ENCODE measurements at regions not wholly inside any gene's neighbourhood (a gene's known extent, or its start where the extent isn't known, plus 50 kb on each side); places are given as distances from the start of the nearest gene placed in this dataset.

GRCh38 chr12:105930557-105931503 lies 207.9 kb downstream of the NUAK1 start:
- POLR2A ChIA-PET: no interaction called here
- CTCF ChIA-PET: no interaction called here
- Mint-ChIP-seq H3K9me3 (peaks cover 0 to 17% (median 3%) of the 10 kb centered on the region in 11 donors), H3K27ac (no peak overlapping the region), H3K4me3 (no peak overlapping the region), H3K27me3 (peaks cover 0 to 32% (median 15%) of the 10 kb centered on the region in 5 donors), H3K36me3 (no peaks in the 10 kb centered on the region), H3K4me1 (no peaks in the 10 kb centered on the region)
- DNase-seq (no peak), ATAC-seq (no peak)
- Histone ChIP-seq H3K4me3 (ENCODE audit: low read length) (no peak overlapping the region), H3K27ac (ENCODE audit: low read depth, low read length) (no peak overlapping the region), H3K27me3 (ENCODE audit: control insufficient read depth in 2 of 2, insufficient read depth in 2 of 2, low read length in 2 of 2) (no peaks in the 10 kb centered on the region), H3K36me3 (ENCODE audit: control insufficient read depth in 2 of 3, insufficient read depth in 3 of 3, low read length in 3 of 3) (no peaks in the 10 kb centered on the region), H3K4me1 (ENCODE audit: control insufficient read depth in 2 of 2, insufficient read depth in 2 of 2, low read length in 2 of 2) (no peaks in the 10 kb centered on the region), H3K9me3 (ENCODE audit: control insufficient read depth in 2 of 3, low read length in 3 of 3) (no peaks in the 10 kb centered on the region)
- intact Hi-C loops (cut with micrococcal nuclease): no loop called here

GRCh38 chr12:105931762-105932570 lies 206.8 kb downstream of the NUAK1 start:
- no peaks in the 10 kb centered on the region for H3K36me3 ChIP-seq (ENCODE audit: control insufficient read depth in 2 of 3, insufficient read depth in 3 of 3, low read length in 3 of 3)
- CTCF ChIA-PET: no interaction called here

GRCh38 chr12:105933671-105934665 lies 204.8 kb downstream of the NUAK1 start:
- no peak overlapping the region for H3K27ac ChIP-seq (ENCODE audit: low read depth, low read length)
- ChIA-PET POLR2A (no interaction called here), CTCF (no interaction called here)
- Mint-ChIP-seq H3K4me1 (no peaks in the 10 kb centered on the region), H3K9me3 (peaks cover 0 to 7% (median 1%) of the 10 kb centered on the region in 11 donors), H3K27me3 (peaks cover 0 to 31% (median 16%) of the 10 kb centered on the region in 5 donors), H3K27ac (no peak overlapping the region), H3K4me3 (no peak overlapping the region), H3K36me3 (no peaks in the 10 kb centered on the region)
- no peaks in the 10 kb centered on the region for H3K36me3 ChIP-seq (ENCODE audit: control insufficient read depth in 2 of 3, insufficient read depth in 3 of 3, low read length in 3 of 3)
- no peaks in the 10 kb centered on the region for H3K4me1 ChIP-seq (ENCODE audit: control insufficient read depth in 2 of 2, insufficient read depth in 2 of 2, low read length in 2 of 2)
- no peak for ATAC-seq
- intact Hi-C loops (cut with micrococcal nuclease): no loop called here
- no peaks in the 10 kb centered on the region for H3K27me3 ChIP-seq (ENCODE audit: control insufficient read depth in 2 of 2, insufficient read depth in 2 of 2, low read length in 2 of 2)
- no peak for DNase-seq
- H3K4me3 ChIP-seq (ENCODE audit: low read length): no peak overlapping the region
- no peaks in the 10 kb centered on the region for H3K9me3 ChIP-seq (ENCODE audit: control insufficient read depth in 2 of 3, low read length in 3 of 3)

More at GRCh38 chr12:105931762-105932570, 206.8 kb downstream of the NUAK1 start:
- Histone ChIP-seq H3K4me3 (ENCODE audit: low read length) (no peak overlapping the region), H3K27me3 (ENCODE audit: control insufficient read depth in 2 of 2, insufficient read depth in 2 of 2, low read length in 2 of 2) (no peaks in the 10 kb centered on the region), H3K4me1 (ENCODE audit: control insufficient read depth in 2 of 2, insufficient read depth in 2 of 2, low read length in 2 of 2) (no peaks in the 10 kb centered on the region), H3K9me3 (ENCODE audit: control insufficient read depth in 2 of 3, low read length in 3 of 3) (no peaks in the 10 kb centered on the region), H3K27ac (ENCODE audit: low read depth, low read length) (no peak overlapping the region)
- intact Hi-C loops (cut with micrococcal nuclease): no loop called here
- POLR2A ChIA-PET: no interaction called here
- Mint-ChIP-seq H3K4me1 (no peaks in the 10 kb centered on the region), H3K36me3 (no peaks in the 10 kb centered on the region), H3K27me3 (peaks cover 0 to 27% (median 15%) of the 10 kb centered on the region in 5 donors), H3K27ac (no peak overlapping the region), H3K4me3 (no peak overlapping the region), H3K9me3 (peaks cover 0 to 16% (median 3%) of the 10 kb centered on the region in 11 donors)
- no peak for ATAC-seq
- DNase-seq: no peak

GRCh38 chr12:105935106-105935505 lies 203.6 kb downstream of the NUAK1 start:
- Mint-ChIP-seq H3K36me3 (no peaks in the 10 kb centered on the region), H3K9me3 (peaks cover 0 to 4% (median 0%) of the 10 kb centered on the region in 11 donors), H3K27me3 (peaks cover 0 to 31% (median 11%) of the 10 kb centered on the region in 5 donors), H3K4me3 (no peak overlapping the region), H3K4me1 (no peaks in the 10 kb centered on the region), H3K27ac (no peak overlapping the region)
- CTCF ChIA-PET: no interaction called here
- DNase-seq: no peak
- Histone ChIP-seq H3K27me3 (ENCODE audit: control insufficient read depth in 2 of 2, insufficient read depth in 2 of 2, low read length in 2 of 2) (no peaks in the 10 kb centered on the region), H3K36me3 (ENCODE audit: control insufficient read depth in 2 of 3, insufficient read depth in 3 of 3, low read length in 3 of 3) (no peaks in the 10 kb centered on the region), H3K27ac (ENCODE audit: low read depth, low read length) (no peak overlapping the region), H3K4me3 (ENCODE audit: low read length) (no peak overlapping the region), H3K4me1 (ENCODE audit: control insufficient read depth in 2 of 2, insufficient read depth in 2 of 2, low read length in 2 of 2) (no peaks in the 10 kb centered on the region), H3K9me3 (ENCODE audit: control insufficient read depth in 2 of 3, low read length in 3 of 3) (no peaks in the 10 kb centered on the region)
- POLR2A ChIA-PET: no interaction called here
- intact Hi-C loops (cut with micrococcal nuclease): no loop called here
- no peak for ATAC-seq

GRCh38 chr12:105935981-105936380 lies 202.8 kb downstream of the NUAK1 start:
- H3K4me1 Mint-ChIP-seq: no peaks in the 10 kb centered on the region
- H3K36me3 Mint-ChIP-seq: no peaks in the 10 kb centered on the region
- H3K27me3 Mint-ChIP-seq: peaks cover 0 to 25% (median 11%) of the 10 kb centered on the region in 5 donors
- Histone ChIP-seq H3K4me3 (ENCODE audit: low read length) (no peak overlapping the region), H3K36me3 (ENCODE audit: control insufficient read depth in 2 of 3, insufficient read depth in 3 of 3, low read length in 3 of 3) (no peaks in the 10 kb centered on the region), H3K4me1 (ENCODE audit: control insufficient read depth in 2 of 2, insufficient read depth in 2 of 2, low read length in 2 of 2) (no peaks in the 10 kb centered on the region), H3K27me3 (ENCODE audit: control insufficient read depth in 2 of 2, insufficient read depth in 2 of 2, low read length in 2 of 2) (no peaks in the 10 kb centered on the region), H3K27ac (ENCODE audit: low read depth, low read length) (no peak overlapping the region), H3K9me3 (ENCODE audit: control insufficient read depth in 2 of 3, low read length in 3 of 3) (no peaks in the 10 kb centered on the region)
- ChIA-PET CTCF (no interaction called here), POLR2A (no interaction called here)
- H3K27ac Mint-ChIP-seq: no peak overlapping the region
- H3K9me3 Mint-ChIP-seq: peaks cover 0 to 3% (median 0%) of the 10 kb centered on the region in 11 donors
- no peak for DNase-seq
- intact Hi-C loops (cut with micrococcal nuclease): no loop called here
- no peak for ATAC-seq
- no peak overlapping the region for H3K4me3 Mint-ChIP-seq

GRCh38 chr12:105936496-105936895 lies 202.3 kb downstream of the NUAK1 start:
- CTCF ChIA-PET: no interaction called here
- H3K27me3 ChIP-seq (ENCODE audit: control insufficient read depth in 2 of 2, insufficient read depth in 2 of 2, low read length in 2 of 2): no peaks in the 10 kb centered on the region
- no peak overlapping the region for H3K4me3 ChIP-seq (ENCODE audit: low read length)

More at GRCh38 chr12:105936496-105936895, 202.3 kb downstream of the NUAK1 start:
- no peaks in the 10 kb centered on the region for H3K9me3 ChIP-seq (ENCODE audit: control insufficient read depth in 2 of 3, low read length in 3 of 3)
- no peaks in the 10 kb centered on the region for H3K4me1 Mint-ChIP-seq
- DNase-seq: no peak
- ATAC-seq: no peak
- POLR2A ChIA-PET: no interaction called here
- peaks cover 0 to 3% (median 0%) of the 10 kb centered on the region in 11 donors for H3K9me3 Mint-ChIP-seq
- no peak overlapping the region for H3K27ac ChIP-seq (ENCODE audit: low read depth, low read length)
- no peaks in the 10 kb centered on the region for H3K36me3 Mint-ChIP-seq
- peaks cover 0 to 23% (median 11%) of the 10 kb centered on the region in 5 donors for H3K27me3 Mint-ChIP-seq
- H3K36me3 ChIP-seq (ENCODE audit: control insufficient read depth in 2 of 3, insufficient read depth in 3 of 3, low read length in 3 of 3): no peaks in the 10 kb centered on the region
- no peak overlapping the region for H3K4me3 Mint-ChIP-seq
- intact Hi-C loops (cut with micrococcal nuclease): no loop called here
- H3K4me1 ChIP-seq (ENCODE audit: control insufficient read depth in 2 of 2, insufficient read depth in 2 of 2, low read length in 2 of 2): no peaks in the 10 kb centered on the region
- H3K27ac Mint-ChIP-seq: no peak overlapping the region

All from naive thymus-derived CD4-positive, alpha-beta T cell (primary cell).